Spleen (tissue), 7 donors: ENCODE measurements at regions not wholly inside any gene's neighbourhood (a gene's known extent, or its start where the extent isn't known, plus 50 kb on each side); places are given as distances from the start of the nearest gene placed in this dataset.

Source experiments
- CTCF ChIP-seq, 11 experiments: fragments of 200-600 bp in 7 of 11; fragments of 450-650 bp in 4 of 11; sonication (generic) in 4 of 11; IDR thresholded peaks in 8 of 11; conservative IDR thresholded peaks in 3 of 11; 1 replicate in 7 of 11; 2 replicates in 4 of 11; pipeline versions ENCODE4 v1.4.0 to v1.8.0; 2016 to 2021; ENCODE audit warnings: antibody characterized with exemption in 11 of 11, inconsistent platforms in 4 of 11, mild to moderate bottlenecking in 1 of 11
- POLR2A ChIP-seq, 3 donors: fragments of 450-650 bp; IDR thresholded peaks; one replicate each; pipeline ENCODE4 v1.5.1; 2017; ENCODE audit warnings: antibody characterized with exemption in 3 of 3, mild to moderate bottlenecking in 1 of 3
- donor health status: DM: no; HTN: no; CAD: no; lungs with moderate emphysema.
- donor health status: DM: no; HTN: no; CAD: no.
- donor health status: DM: no; HTN: no; CAD: no.

GRCh38 chr10:33955676-33956075 lies 621.2 kb upstream of the NRP1 start:
- TF ChIP-seq CTCF (IDR thresholded peaks at IDR 0.05 in 8 of 11, conservative IDR thresholded peaks at IDR 0.05 in 3 of 11): no peak
- no peak for TF ChIP-seq POLR2A (IDR thresholded peaks at IDR 0.05)
